Liver (tissue), 8 donors: ENCODE measurements at regions not wholly inside any gene's neighbourhood (a gene's known extent, or its start where the extent isn't known, plus 50 kb on each side); places are given as distances from the start of the nearest gene placed in this dataset.

Experiments used
- DNase-seq: peaks from one replicate; pipeline ENCODE4 v3.0.0-alpha.2; 2017; ENCODE audit warnings: low spot score
- H3K27ac ChIP-seq, 2 donors: one replicate each; pipeline ENCODE4 v1.7.0; 2013; ENCODE audit warnings: inconsistent platforms in 2 of 2, low read length in 2 of 2, control low read depth in 1 of 2, low read depth in 1 of 2, mild to moderate bottlenecking in 1 of 2
- H3K27me3 ChIP-seq, 4 donors: one replicate each; pipeline versions ENCODE4 v1.6.1 to v1.7.0; 2013; ENCODE audit warnings: low read length in 3 of 4, inconsistent platforms in 1 of 4, mild to moderate bottlenecking in 1 of 4, moderate library complexity in 1 of 4; ENCODE audit not compliant: control insufficient read depth in 4 of 4, insufficient read depth in 4 of 4
- H3K36me3 ChIP-seq, 4 donors: one replicate each; pipeline versions ENCODE4 v1.6.1 to v1.7.0; 2013; ENCODE audit warnings: low read length in 3 of 4, mild to moderate bottlenecking in 3 of 4, low read depth in 1 of 4, moderate library complexity in 1 of 4; ENCODE audit not compliant: control insufficient read depth in 4 of 4, insufficient read depth in 3 of 4
- H3K4me1 ChIP-seq, 4 donors: one replicate each; pipeline versions ENCODE4 v1.6.1 to v1.7.0; 2013; ENCODE audit warnings: low read length in 3 of 4, mild to moderate bottlenecking in 3 of 4, moderate library complexity in 1 of 4; ENCODE audit not compliant: control insufficient read depth in 4 of 4, insufficient read depth in 4 of 4
- H3K4me3 ChIP-seq, 3 donors: one replicate each; pipeline versions ENCODE4 v1.6.1 to v1.7.0; 2013; ENCODE audit warnings: low read length in 3 of 3, control low read depth in 1 of 3, low read depth in 1 of 3, mild to moderate bottlenecking in 1 of 3
- H3K9ac ChIP-seq, 2 donors: one replicate each; pipeline ENCODE4 v1.7.0; 2013; ENCODE audit warnings: low read length in 2 of 2, mild to moderate bottlenecking in 2 of 2, moderate library complexity in 2 of 2, control low read depth in 1 of 2, low read depth in 1 of 2
- H3K9me3 ChIP-seq, 4 donors: one replicate each; pipeline versions ENCODE4 v1.6.1 to v1.7.0; 2013; ENCODE audit warnings: low read length in 3 of 4; ENCODE audit not compliant: control insufficient read depth in 4 of 4
- CTCF ChIP-seq: fragments of 150-350 bp; IDR thresholded peaks from 2 replicates; pipeline ENCODE4 v1.5.1; 2017; ENCODE audit warnings: improper control_type of control experiment, low read depth, low read length; ENCODE audit not compliant: missing input control
- EGR1 ChIP-seq, 2 donors: IDR thresholded peaks; 2 replicates each; pipeline ENCODE4 v1.6.1; 2016 to 2018; ENCODE audit warnings: antibody characterized with exemption in 2 of 2, low read depth in 2 of 2
- FOXA1 ChIP-seq: IDR thresholded peaks from 2 replicates; pipeline ENCODE4 v1.6.1; 2016; ENCODE audit warnings: antibody characterized with exemption
- FOXA2 ChIP-seq: IDR thresholded peaks from 2 replicates; pipeline ENCODE4 v1.6.1; 2016; ENCODE audit warnings: antibody characterized with exemption
- GABPA ChIP-seq, 2 donors: IDR thresholded peaks in 1 of 2; conservative IDR thresholded peaks in 1 of 2; 2 replicates each; pipeline ENCODE4 v1.6.1; 2016; ENCODE audit warnings: antibody characterized with exemption in 2 of 2, mild to moderate bottlenecking in 1 of 2, moderate library complexity in 1 of 2
- HNF4A ChIP-seq, 2 donors: conservative IDR thresholded peaks; 2 replicates each; pipeline ENCODE4 v1.6.1; 2016; ENCODE audit warnings: antibody characterized with exemption in 2 of 2, mild to moderate bottlenecking in 2 of 2
- HNF4G ChIP-seq: IDR thresholded peaks from 2 replicates; pipeline ENCODE4 v1.6.1; 2016; ENCODE audit warnings: antibody characterized with exemption
- JUND ChIP-seq, 2 donors: IDR thresholded peaks; 2 replicates each; pipeline ENCODE4 v1.6.1; 2016; ENCODE audit warnings: antibody characterized with exemption in 2 of 2
- NR2F2 ChIP-seq: IDR thresholded peaks from 2 replicates; pipeline ENCODE4 v1.6.1; 2016; ENCODE audit warnings: antibody characterized with exemption
- RAD21 ChIP-seq, 2 donors: IDR thresholded peaks; 2 replicates each; pipeline ENCODE4 v1.6.1; 2016; ENCODE audit warnings: antibody characterized with exemption in 2 of 2, mild to moderate bottlenecking in 2 of 2
- REST ChIP-seq: IDR thresholded peaks from 2 replicates; pipeline ENCODE4 v1.6.1; 2016; ENCODE audit warnings: antibody characterized with exemption, mild to moderate bottlenecking
- RXRA ChIP-seq, 2 donors: IDR thresholded peaks; 2 replicates each; pipeline ENCODE4 v1.6.1; 2017 to 2018; ENCODE audit warnings: antibody characterized with exemption in 2 of 2, mild to moderate bottlenecking in 1 of 2
- SP1 ChIP-seq: IDR thresholded peaks from 2 replicates; pipeline ENCODE4 v1.6.1; 2018; ENCODE audit warnings: antibody characterized with exemption, mild to moderate bottlenecking
- TAF1 ChIP-seq: conservative IDR thresholded peaks from 2 replicates; pipeline ENCODE4 v1.6.1; 2016; ENCODE audit warnings: antibody characterized with exemption, mild to moderate bottlenecking
- YY1 ChIP-seq: IDR thresholded peaks from 2 replicates; pipeline ENCODE4 v1.6.1; 2016; ENCODE audit warnings: antibody characterized with exemption, mild to moderate bottlenecking
- ZBTB33 ChIP-seq: IDR thresholded peaks from 2 replicates; pipeline ENCODE4 v1.6.1; 2016; ENCODE audit warnings: antibody characterized with exemption
- WGBS: extraction: QIAGEN DNeasy Blood & Tissue Kit; methylation state at CpG from one replicate; pipeline ENCODE4 v1.1.7; 2013; 5-methylcytosine and 5-hydroxymethylcytosine counted together
- TF ChIP-seq, protein P1 (sequence below): IDR thresholded peaks from 2 replicates; pipeline ENCODE4 v1.6.1; 2016; ENCODE audit warnings: antibody characterized with exemption
- TF ChIP-seq, protein P2 (sequence below): IDR thresholded peaks from 2 replicates; pipeline ENCODE4 v1.6.1; 2016; ENCODE audit warnings: antibody characterized with exemption
- donor health status: healthy.
- donor health status: healthy.
- donor health status: healthy.
- donor health status: healthy.
- donor health status: healthy.

GRCh38 chr6:119960036-119960435, 610.5 kb upstream of the MAN1A1 start:
- Histone ChIP-seq H3K27ac (no peak overlapping the region), H3K9me3 (no peaks in the 10 kb centered on the region), H3K4me3 (no peak overlapping the region), H3K36me3 (no peaks in the 10 kb centered on the region), H3K4me1 (no peaks in the 10 kb centered on the region), H3K27me3 (no peaks in the 10 kb centered on the region), H3K9ac (no peak overlapping the region)
- TF ChIP-seq, protein P1, sequence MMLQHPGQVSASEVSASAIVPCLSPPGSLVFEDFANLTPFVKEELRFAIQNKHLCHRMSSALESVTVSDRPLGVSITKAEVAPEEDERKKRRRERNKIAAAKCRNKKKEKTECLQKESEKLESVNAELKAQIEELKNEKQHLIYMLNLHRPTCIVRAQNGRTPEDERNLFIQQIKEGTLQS = no peak
- TF ChIP-seq NR2F2 (no peak), YY1 (no peak)
- no peak for DNase-seq
- 59% methylated on average over 3 of the region's 3 CpGs for WGBS

DNA sequence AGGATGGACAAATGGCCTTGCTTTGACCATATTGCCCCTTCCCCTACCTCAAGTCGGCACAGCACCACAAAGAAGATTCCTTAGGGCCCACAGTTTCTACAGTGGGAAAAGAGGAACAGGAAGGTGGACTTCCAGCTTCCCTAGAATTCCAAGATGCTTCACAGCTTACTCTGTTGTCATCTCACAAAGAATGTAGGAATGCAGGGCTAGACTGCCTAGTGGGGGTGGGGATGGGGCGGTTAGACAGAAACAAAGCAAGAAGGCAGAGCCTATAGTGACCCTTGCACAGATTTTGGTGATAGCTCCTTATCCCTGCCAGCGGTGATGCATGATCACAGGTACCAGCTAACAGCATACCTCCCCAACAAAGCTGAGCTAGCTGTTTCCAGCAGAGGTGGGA, 607.6 kb upstream of the MAN1A1 start:
- Histone ChIP-seq H3K36me3 (no peaks in the 10 kb centered on the region), H3K27me3 (no peaks in the 10 kb centered on the region), H3K9me3 (no peaks in the 10 kb centered on the region)

More for the DNA sequence above, 607.6 kb upstream of the MAN1A1 start:
- H3K4me3 ChIP-seq = no peak overlapping the region
- TF ChIP-seq FOXA1 (no peak), CTCF (no peak), TAF1 (no peak), FOXA2 (no peak), JUND (IDR thresholded peaks at IDR 0.05) (no peak), GABPA (IDR thresholded peaks at IDR 0.05 in 1 of 2, conservative IDR thresholded peaks at IDR 0.05 in 1 of 2) (no peak), HNF4A (conservative IDR thresholded peaks at IDR 0.05) (no peak), EGR1 (IDR thresholded peaks at IDR 0.05; ENCODE audit: low read depth in 2 of 2) (no peak), RXRA (IDR thresholded peaks at IDR 0.05) (no peak), RAD21 (IDR thresholded peaks at IDR 0.05) (no peak), NR2F2 (no peak), SP1 (no peak), YY1 (no peak), ZBTB33 (no peak), HNF4G (no peak), REST (no peak)
- TF ChIP-seq, protein P2, sequence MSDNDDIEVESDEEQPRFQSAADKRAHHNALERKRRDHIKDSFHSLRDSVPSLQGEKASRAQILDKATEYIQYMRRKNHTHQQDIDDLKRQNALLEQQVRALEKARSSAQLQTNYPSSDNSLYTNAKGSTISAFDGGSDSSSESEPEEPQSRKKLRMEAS = no peak
- TF ChIP-seq, protein P1 = no peak
- H3K4me1 ChIP-seq = no peaks in the 10 kb centered on the region
- no peak overlapping the region for H3K9ac ChIP-seq
- 65% methylated on average over 3 of the region's 3 CpGs for WGBS
- DNase-seq = no peak
- H3K27ac ChIP-seq = no peak overlapping the region
